CD4-positive, alpha-beta T cell (primary cell): ENCODE measurements at regions not wholly inside any gene's neighbourhood (a gene's known extent, or its start where the extent isn't known, plus 50 kb on each side); places are given as distances from the start of the nearest gene placed in this dataset.

Experiments used
- ATAC-seq: fragments of 200-7000 bp; cut with Tn5 transposase; one replicate; pipeline ENCODE4 v1.10.0; 2022; ENCODE audit warnings: mild to moderate bottlenecking; ENCODE audit not compliant: poor library complexity
- CTCF ChIA-PET: fragments of 350-600 bp; sonication (Branson Sonifier 250); formaldehyde crosslinking; loops from one replicate; lab custom pipeline; 2021; ENCODE audit warnings: antibody characterized with exemption, inconsistent platforms; lab: Charles Lee
- POLR2A ChIA-PET: fragments of 350-600 bp; sonication (Branson Sonifier 250); formaldehyde crosslinking; loops from one replicate; lab custom pipeline; 2021; ENCODE audit warnings: antibody characterized with exemption, inconsistent platforms; lab: Charles Lee
- DNase-seq, 14 experiments: peaks; one replicate each; pipeline ENCODE4 v3.0.0-alpha.2; 2013 to 2020; ENCODE audit warnings: mixed read lengths in 2 of 14
- H3K27ac ChIP-seq, 2 donors: one replicate each; pipeline versions ENCODE4 v1.5.1 to v1.7.0; 2013; ENCODE audit warnings: low read length in 2 of 2, low read depth in 1 of 2, mild to moderate bottlenecking in 1 of 2
- H3K27me3 ChIP-seq, 2 experiments: 1 replicate in 1 of 2; 2 replicates in 1 of 2; pipeline versions ENCODE4 v1.6.1 to v1.7.0; 2013; ENCODE audit warnings: low read length in 2 of 2, control low read depth in 1 of 2, mild to moderate bottlenecking in 1 of 2, moderate library complexity in 1 of 2; ENCODE audit not compliant: insufficient read depth in 2 of 2, control insufficient read depth in 1 of 2
- H3K36me3 ChIP-seq: one replicate; pipeline ENCODE4 v1.6.1; 2013; ENCODE audit warnings: low read length, control low read depth; ENCODE audit not compliant: insufficient read depth
- H3K4me1 ChIP-seq: one replicate; pipeline ENCODE4 v1.6.1; 2013; ENCODE audit warnings: low read length, control low read depth; ENCODE audit not compliant: insufficient read depth
- H3K4me3 ChIP-seq: one replicate; pipeline ENCODE4 v1.5.1; 2013; ENCODE audit warnings: mild to moderate bottlenecking, low read length, moderate library complexity
- H3K9me3 ChIP-seq, 2 experiments: 1 replicate in 1 of 2; 2 replicates in 1 of 2; pipeline versions ENCODE4 v1.6.1 to v1.7.0; 2013; ENCODE audit warnings: low read length in 2 of 2, mild to moderate bottlenecking in 2 of 2, control low read depth in 1 of 2, moderate library complexity in 1 of 2; ENCODE audit not compliant: control insufficient read depth in 1 of 2, insufficient read depth in 1 of 2
- H3K27ac Mint-ChIP-seq: one replicate; pipeline ENCODE4 v1.8.0; 2020; ENCODE audit warnings: mixed read lengths
- H3K27me3 Mint-ChIP-seq: one replicate; pipeline ENCODE4 v1.8.0; 2021; ENCODE audit warnings: mixed read lengths
- H3K36me3 Mint-ChIP-seq: one replicate; pipeline ENCODE4 v1.8.0; 2021; ENCODE audit warnings: low read depth, mixed read lengths
- H3K4me1 Mint-ChIP-seq: one replicate; pipeline ENCODE4 v1.8.0; 2021; ENCODE audit warnings: low read depth, mixed read lengths
- H3K4me3 Mint-ChIP-seq: one replicate; pipeline ENCODE4 v1.8.0; 2020; ENCODE audit warnings: mild to moderate bottlenecking, mixed read lengths
- H3K9me3 Mint-ChIP-seq: one replicate; pipeline ENCODE4 v1.8.0; 2020; ENCODE audit warnings: mixed read lengths
- intact Hi-C, 2 experiments: fragments of 100-400 bp; cut with DNase I in 1 of 2; cut with micrococcal nuclease in 1 of 2; formaldehyde crosslinking; loops; one replicate each; pipeline versions ENCODE4 v1.15.1 to v1.9.0; 2023 to 2025; cut with DNase I, micrococcal nuclease
- TF ChIP-seq, protein P1 (sequence below): fragments of 200-600 bp; IDR thresholded peaks from one replicate; pipeline ENCODE4 v1.8.0; 2022; ENCODE audit warnings: antibody characterized with exemption, mild to moderate bottlenecking

DNA sequence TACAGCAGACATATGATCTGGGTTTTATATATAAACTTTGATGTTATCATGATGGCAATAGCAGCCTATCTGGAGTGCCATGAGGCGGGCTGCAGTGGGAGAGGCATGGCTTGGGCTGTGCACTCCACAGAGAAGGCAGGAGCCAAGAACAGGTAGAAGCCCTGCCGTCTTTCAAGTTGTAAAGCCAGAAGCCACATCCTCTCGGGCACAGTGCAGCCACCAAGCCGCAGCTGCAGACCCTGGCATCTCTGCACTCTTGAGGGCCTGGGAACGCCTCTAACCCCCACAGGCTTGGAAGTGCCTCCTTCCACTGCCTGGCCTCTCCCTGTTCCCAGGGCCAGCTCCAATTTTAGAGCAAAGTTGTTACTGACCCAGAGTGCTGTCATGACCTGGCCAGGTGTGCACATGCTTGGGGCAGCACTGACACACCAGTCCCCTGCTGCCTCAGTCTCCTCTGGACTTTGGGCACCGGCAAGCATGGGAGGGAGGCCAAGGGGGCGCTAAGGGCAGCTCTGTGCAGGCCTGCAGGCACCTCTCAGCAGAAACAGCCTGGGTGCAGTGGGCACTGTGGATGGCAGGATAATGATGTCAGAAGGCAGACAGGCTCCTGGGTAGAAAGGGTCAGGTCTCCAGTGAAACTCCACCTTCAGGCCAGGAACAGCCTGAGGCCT is 1619.8 kb upstream of the PRMT6 start:
- no peak overlapping the region for H3K27ac Mint-ChIP-seq
- ChIA-PET CTCF (no interaction called here), POLR2A (no interaction called here)
- no peaks in the 10 kb centered on the region for H3K36me3 ChIP-seq
- no peaks in the 10 kb centered on the region for H3K27me3 Mint-ChIP-seq
- H3K27me3 ChIP-seq, result no peaks in the 10 kb centered on the region
- no peak overlapping the region for H3K27ac ChIP-seq
- DNase-seq (no peak), ATAC-seq (no peak)
- no peak overlapping the region for H3K4me3 ChIP-seq
- intact Hi-C loops, result no loop called here
- TF ChIP-seq, protein P1, sequence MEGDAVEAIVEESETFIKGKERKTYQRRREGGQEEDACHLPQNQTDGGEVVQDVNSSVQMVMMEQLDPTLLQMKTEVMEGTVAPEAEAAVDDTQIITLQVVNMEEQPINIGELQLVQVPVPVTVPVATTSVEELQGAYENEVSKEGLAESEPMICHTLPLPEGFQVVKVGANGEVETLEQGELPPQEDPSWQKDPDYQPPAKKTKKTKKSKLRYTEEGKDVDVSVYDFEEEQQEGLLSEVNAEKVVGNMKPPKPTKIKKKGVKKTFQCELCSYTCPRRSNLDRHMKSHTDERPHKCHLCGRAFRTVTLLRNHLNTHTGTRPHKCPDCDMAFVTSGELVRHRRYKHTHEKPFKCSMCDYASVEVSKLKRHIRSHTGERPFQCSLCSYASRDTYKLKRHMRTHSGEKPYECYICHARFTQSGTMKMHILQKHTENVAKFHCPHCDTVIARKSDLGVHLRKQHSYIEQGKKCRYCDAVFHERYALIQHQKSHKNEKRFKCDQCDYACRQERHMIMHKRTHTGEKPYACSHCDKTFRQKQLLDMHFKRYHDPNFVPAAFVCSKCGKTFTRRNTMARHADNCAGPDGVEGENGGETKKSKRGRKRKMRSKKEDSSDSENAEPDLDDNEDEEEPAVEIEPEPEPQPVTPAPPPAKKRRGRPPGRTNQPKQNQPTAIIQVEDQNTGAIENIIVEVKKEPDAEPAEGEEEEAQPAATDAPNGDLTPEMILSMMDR, result no peak
- H3K4me3 Mint-ChIP-seq, result no peak overlapping the region
- H3K36me3 Mint-ChIP-seq, result no peaks in the 10 kb centered on the region
- peaks cover 13% of the 10 kb centered on the region for H3K9me3 Mint-ChIP-seq
- H3K4me1 ChIP-seq, result no peaks in the 10 kb centered on the region
- H3K9me3 ChIP-seq, result peaks cover 0 to 17% of the 10 kb centered on the region in 2 experiments
- H3K4me1 Mint-ChIP-seq, result no peaks in the 10 kb centered on the region

DNA sequence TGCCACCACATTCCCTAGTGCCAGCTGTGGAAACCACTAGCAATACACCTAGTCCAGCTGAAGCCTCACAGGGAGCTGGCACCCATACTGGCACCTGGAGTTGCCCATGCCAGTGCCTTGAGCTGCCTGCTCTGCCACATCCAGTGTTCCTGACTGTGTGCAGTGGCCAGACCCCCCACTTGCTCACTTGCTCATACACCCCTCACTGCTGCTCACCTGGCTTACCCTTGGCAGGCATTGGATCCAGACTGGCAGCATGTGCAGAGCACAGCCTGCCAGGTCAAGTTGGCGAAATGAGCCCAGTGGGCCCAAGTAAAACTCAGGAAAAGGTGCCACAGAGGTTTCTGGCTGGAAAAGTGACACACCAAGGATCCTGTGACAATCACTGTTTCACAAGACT is 1618.6 kb upstream of the PRMT6 start:
- intact Hi-C loops, result no loop called here
- no peak for DNase-seq
- Mint-ChIP-seq H3K9me3 (peaks cover 13% of the 10 kb centered on the region), H3K4me1 (no peaks in the 10 kb centered on the region), H3K4me3 (no peak overlapping the region), H3K27me3 (no peaks in the 10 kb centered on the region), H3K27ac (no peak overlapping the region), H3K36me3 (no peaks in the 10 kb centered on the region)
- no peak for ATAC-seq
- no peaks in the 10 kb centered on the region for H3K4me1 ChIP-seq
- TF ChIP-seq, protein P1, result no peak
- POLR2A ChIA-PET, result no interaction called here
- peaks cover 0 to 17% of the 10 kb centered on the region in 2 experiments for H3K9me3 ChIP-seq
- no peak overlapping the region for H3K4me3 ChIP-seq
- CTCF ChIA-PET, result no interaction called here
- H3K27me3 ChIP-seq, result no peaks in the 10 kb centered on the region
- no peak overlapping the region for H3K27ac ChIP-seq
- no peaks in the 10 kb centered on the region for H3K36me3 ChIP-seq

DNA sequence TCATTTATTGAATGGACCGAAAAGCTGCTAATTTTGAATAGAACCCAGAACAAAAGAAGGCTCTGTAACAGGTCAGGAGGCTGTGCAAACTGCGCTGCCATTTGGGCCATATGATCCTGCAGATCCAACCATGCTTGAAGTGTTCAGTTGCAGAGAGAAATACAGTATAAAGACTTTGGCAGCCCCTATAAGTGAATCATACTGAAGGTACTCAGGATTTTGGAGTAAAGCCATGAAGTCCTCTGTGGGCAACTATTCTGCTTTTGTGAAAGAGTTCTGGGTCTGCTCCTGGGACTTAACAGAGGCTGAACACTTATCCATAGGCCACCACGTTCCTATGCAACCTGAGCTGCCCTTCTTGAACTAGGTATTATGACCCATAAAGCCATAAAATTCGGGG is 1613.6 kb upstream of the PRMT6 start:
- ATAC-seq (no peak), DNase-seq (no peak)
- Mint-ChIP-seq H3K4me3 (no peak overlapping the region), H3K36me3 (no peaks in the 10 kb centered on the region), H3K27me3 (no peaks in the 10 kb centered on the region), H3K27ac (no peak overlapping the region), H3K9me3 (peaks cover 16% of the 10 kb centered on the region), H3K4me1 (no peaks in the 10 kb centered on the region)
- TF ChIP-seq, protein P1, result no peak
- intact Hi-C loops, result no loop called here
- POLR2A ChIA-PET, result no interaction called here
- Histone ChIP-seq H3K4me1 (no peaks in the 10 kb centered on the region), H3K36me3 (no peaks in the 10 kb centered on the region), H3K27ac (no peak overlapping the region), H3K4me3 (no peak overlapping the region), H3K27me3 (no peaks in the 10 kb centered on the region), H3K9me3 (peaks cover 0 to 2% of the 10 kb centered on the region in 2 experiments)
- CTCF ChIA-PET, result no interaction called here
